Peyer's patch (tissue), 4 donors: ENCODE measurements at regions not wholly inside any gene's neighbourhood (a gene's known extent, or its start where the extent isn't known, plus 50 kb on each side); places are given as distances from the start of the nearest gene placed in this dataset.

ENCODE experiments used
- DNase-seq, 3 donors: peaks; one replicate each; pipeline ENCODE4 v3.0.0-alpha.2; 2017 to 2019
- H3K27ac ChIP-seq, 4 donors: fragments of 200-600 bp; sonication (generic); one replicate each; pipeline ENCODE4 v1.5.1; 2016 to 2019
- H3K27me3 ChIP-seq, 2 donors: fragments of 200-600 bp; sonication (generic); one replicate each; pipeline ENCODE4 v1.5.1; 2019
- H3K36me3 ChIP-seq, 3 donors: fragments of 200-600 bp; sonication (generic); one replicate each; pipeline ENCODE4 v1.5.1; 2016 to 2019
- H3K4me1 ChIP-seq, 4 donors: fragments of 200-600 bp; sonication (generic); one replicate each; pipeline ENCODE4 v1.5.1; 2016 to 2019
- H3K4me3 ChIP-seq, 4 donors: fragments of 200-600 bp; sonication (generic); 1 replicate in 3 of 4; 2 replicates in 1 of 4; pipeline ENCODE4 v1.5.1; 2016 to 2019; ENCODE audit warnings: mild to moderate bottlenecking in 1 of 4
- H3K9me3 ChIP-seq, 4 donors: fragments of 200-600 bp; sonication (generic); one replicate each; pipeline ENCODE4 v1.5.1; 2016 to 2019; ENCODE audit warnings: mild to moderate bottlenecking in 1 of 4
- CTCF ChIP-seq, 6 experiments: fragments of 450-650 bp in 4 of 6; fragments of 200-600 bp in 2 of 6; sonication (generic) in 1 of 6; IDR thresholded peaks; one replicate each; pipeline ENCODE4 v1.5.1; 2017 to 2019; ENCODE audit warnings: antibody characterized with exemption in 6 of 6, mild to moderate bottlenecking in 3 of 6, moderate library complexity in 1 of 6
- POLR2A ChIP-seq, 2 donors: fragments of 450-650 bp; IDR thresholded peaks; one replicate each; pipeline ENCODE4 v1.5.1; 2017; ENCODE audit warnings: antibody characterized with exemption in 2 of 2, mild to moderate bottlenecking in 2 of 2, moderate library complexity in 2 of 2

GRCh38 chr21:24011087-24011486 lies 1596.2 kb downstream of the MRPL39 start:
- Histone ChIP-seq H3K9me3 (no peaks in the 10 kb centered on the region), H3K36me3 (no peaks in the 10 kb centered on the region), H3K4me1 (no peaks in the 10 kb centered on the region), H3K27ac (no peak overlapping the region), H3K4me3 (no peak overlapping the region), H3K27me3 (no peaks in the 10 kb centered on the region)
- no peak for DNase-seq
- TF ChIP-seq CTCF (IDR thresholded peaks at IDR 0.05) (no peak), POLR2A (IDR thresholded peaks at IDR 0.05) (no peak)

- no peak overlapping the region for H3K4me3 ChIP-seq
- DNase-seq = no peak
- H3K9me3 ChIP-seq = no peaks in the 10 kb centered on the region
- no peaks in the 10 kb centered on the region for H3K36me3 ChIP-seq
- no peaks in the 10 kb centered on the region for H3K4me1 ChIP-seq
- TF ChIP-seq CTCF (IDR thresholded peaks at IDR 0.05) = no peak
- TF ChIP-seq POLR2A (IDR thresholded peaks at IDR 0.05) = no peak
- no peaks in the 10 kb centered on the region for H3K27me3 ChIP-seq
- H3K27ac ChIP-seq = no peak overlapping the region
These were observed 1599.7 kb downstream of the MRPL39 start for GRCh38 chr21:24007592-24007991.

GRCh38 chr21:23986987-23987386 lies 1620.3 kb downstream of the MRPL39 start:
- DNase-seq = no peak
- H3K36me3 ChIP-seq = no peaks in the 10 kb centered on the region
- no peaks in the 10 kb centered on the region for H3K9me3 ChIP-seq
- TF ChIP-seq POLR2A (IDR thresholded peaks at IDR 0.05) (no peak), CTCF (IDR thresholded peaks at IDR 0.05) (no peak)
- H3K27ac ChIP-seq = no peak overlapping the region
- H3K4me1 ChIP-seq = no peaks in the 10 kb centered on the region
- H3K4me3 ChIP-seq = no peak overlapping the region
- no peaks in the 10 kb centered on the region for H3K27me3 ChIP-seq

- no peak for TF ChIP-seq CTCF (IDR thresholded peaks at IDR 0.05)
- no peak for TF ChIP-seq POLR2A (IDR thresholded peaks at IDR 0.05)
- Histone ChIP-seq H3K27ac (no peak overlapping the region), H3K9me3 (no peaks in the 10 kb centered on the region), H3K36me3 (no peaks in the 10 kb centered on the region), H3K4me1 (no peaks in the 10 kb centered on the region), H3K27me3 (no peaks in the 10 kb centered on the region), H3K4me3 (no peak overlapping the region)
- no peak for DNase-seq
These were observed 1621.1 kb downstream of the MRPL39 start for GRCh38 chr21:23986214-23986613.

- no peak for DNase-seq
- H3K4me3 ChIP-seq = no peak overlapping the region
- H3K9me3 ChIP-seq = no peaks in the 10 kb centered on the region
- TF ChIP-seq CTCF (IDR thresholded peaks at IDR 0.05) (no peak), POLR2A (IDR thresholded peaks at IDR 0.05) (no peak)
- H3K27me3 ChIP-seq = no peaks in the 10 kb centered on the region
- no peaks in the 10 kb centered on the region for H3K4me1 ChIP-seq
- H3K36me3 ChIP-seq = no peaks in the 10 kb centered on the region
- no peak overlapping the region for H3K27ac ChIP-seq
These were observed 1624.7 kb downstream of the MRPL39 start for GRCh38 chr21:23982546-23982945.

GRCh38 chr21:23977971-23978370 lies 1629.3 kb downstream of the MRPL39 start:
- Histone ChIP-seq H3K36me3 (no peaks in the 10 kb centered on the region), H3K27ac (no peak overlapping the region), H3K4me3 (no peak overlapping the region), H3K9me3 (no peaks in the 10 kb centered on the region), H3K4me1 (no peaks in the 10 kb centered on the region), H3K27me3 (no peaks in the 10 kb centered on the region)
- no peak for DNase-seq
- TF ChIP-seq POLR2A (IDR thresholded peaks at IDR 0.05) (no peak), CTCF (IDR thresholded peaks at IDR 0.05) (no peak)
